Activated naive CD8-positive, alpha-beta T cell (primary cell): ENCODE measurements at regions not wholly inside any gene's neighbourhood (a gene's known extent, or its start where the extent isn't known, plus 50 kb on each side); places are given as distances from the start of the nearest gene placed in this dataset.

Experiments used
- H3K27ac Mint-ChIP-seq: one replicate; pipeline ENCODE4 v1.8.0; 2021; ENCODE audit warnings: mixed read lengths
- H3K27me3 Mint-ChIP-seq: one replicate; pipeline ENCODE4 v1.8.0; 2021; ENCODE audit warnings: mixed read lengths
- H3K36me3 Mint-ChIP-seq: one replicate; pipeline ENCODE4 v1.8.0; 2021; ENCODE audit warnings: mixed read lengths
- H3K4me1 Mint-ChIP-seq: one replicate; pipeline ENCODE4 v1.8.0; 2021; ENCODE audit warnings: low read depth, mixed read lengths
- H3K4me3 Mint-ChIP-seq: one replicate; pipeline ENCODE4 v1.8.0; 2021; ENCODE audit warnings: mild to moderate bottlenecking, mixed read lengths
- H3K9me3 Mint-ChIP-seq: one replicate; pipeline ENCODE4 v1.8.0; 2021; ENCODE audit warnings: low read depth, mixed read lengths

DNA sequence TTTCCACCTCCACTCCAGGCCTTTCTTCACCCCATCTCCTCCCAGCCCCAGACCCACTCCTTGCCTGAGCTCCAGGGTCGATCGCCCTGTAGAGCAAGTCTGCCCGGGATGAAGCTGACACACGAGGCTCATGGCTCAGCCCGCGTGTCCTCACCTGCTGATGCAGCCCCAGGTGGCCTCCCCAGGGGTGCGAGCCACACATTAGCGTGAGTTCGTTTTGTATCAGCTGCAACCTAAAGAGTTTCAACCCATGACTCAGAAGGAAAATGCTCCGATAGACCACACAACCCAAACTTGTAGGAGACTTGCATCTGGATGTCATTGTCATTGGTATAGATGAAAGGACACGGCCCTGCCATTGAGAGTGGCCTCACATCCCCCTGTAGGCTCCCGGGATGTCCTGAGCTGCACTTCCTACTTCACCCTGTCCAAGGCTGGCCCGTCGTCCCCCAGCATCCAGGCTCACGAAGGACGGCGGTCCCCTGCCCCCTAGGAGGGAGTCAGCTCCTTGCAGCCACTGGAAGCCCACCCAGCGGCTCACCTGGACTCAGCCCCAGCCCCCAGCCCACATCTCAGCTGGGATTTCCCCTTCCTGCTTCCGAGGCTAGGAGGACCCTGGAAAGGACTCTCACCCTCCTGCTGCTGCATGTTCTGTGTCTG is 97.7 kb downstream of the HTR5A start:
- Mint-ChIP-seq H3K9me3 (no peaks in the 10 kb centered on the region), H3K4me1 (no peaks in the 10 kb centered on the region), H3K36me3 (no peaks in the 10 kb centered on the region), H3K27ac (no peak overlapping the region), H3K4me3 (no peak overlapping the region), H3K27me3 (peaks cover 8% of the 10 kb centered on the region)

DNA sequence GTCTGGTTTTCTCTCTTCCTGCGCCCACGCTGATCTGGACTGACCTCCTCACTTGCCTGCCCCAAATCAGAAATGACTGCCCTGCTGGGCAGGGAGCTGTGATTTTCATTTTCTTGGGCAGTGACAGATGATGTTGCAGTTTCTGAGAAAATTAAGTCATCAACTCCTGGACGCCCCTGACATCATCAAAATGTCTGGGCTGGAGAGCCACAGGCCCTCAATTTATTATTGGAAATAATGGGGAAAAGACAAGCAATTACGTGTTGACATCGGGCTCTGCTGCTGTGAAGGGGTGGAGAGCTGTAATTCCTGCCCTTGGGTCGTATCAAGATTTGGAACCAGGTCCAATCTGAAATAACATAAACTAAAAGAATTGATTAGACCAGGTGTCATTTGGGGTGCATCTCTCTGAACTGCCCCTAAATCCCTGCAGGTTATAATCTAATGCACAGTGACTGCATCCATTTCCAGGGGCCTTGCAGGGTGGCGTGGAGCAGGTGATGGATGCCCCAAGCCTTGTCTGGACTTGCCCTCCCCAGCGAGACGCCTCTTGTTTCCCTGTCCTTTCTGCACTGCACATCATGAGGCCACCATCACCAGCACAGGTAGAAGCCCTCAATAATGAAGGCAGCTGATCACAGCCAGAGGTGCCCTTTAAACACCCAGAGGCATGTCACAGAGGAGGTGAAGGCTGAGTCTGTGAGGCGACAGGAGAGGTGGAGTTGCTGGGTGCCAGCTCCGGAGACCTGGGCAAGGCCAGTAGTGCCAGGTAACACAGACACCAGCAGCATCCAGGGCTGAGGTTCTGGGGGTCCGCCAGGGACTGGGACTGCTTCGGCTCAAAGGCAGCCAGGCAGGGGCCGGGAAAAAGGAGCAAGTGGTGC is 98.7 kb downstream of the HTR5A start:
- Mint-ChIP-seq H3K36me3 (no peaks in the 10 kb centered on the region), H3K27ac (no peak overlapping the region), H3K4me3 (no peak overlapping the region), H3K4me1 (no peaks in the 10 kb centered on the region), H3K9me3 (no peaks in the 10 kb centered on the region), H3K27me3 (peaks cover 8% of the 10 kb centered on the region)

DNA sequence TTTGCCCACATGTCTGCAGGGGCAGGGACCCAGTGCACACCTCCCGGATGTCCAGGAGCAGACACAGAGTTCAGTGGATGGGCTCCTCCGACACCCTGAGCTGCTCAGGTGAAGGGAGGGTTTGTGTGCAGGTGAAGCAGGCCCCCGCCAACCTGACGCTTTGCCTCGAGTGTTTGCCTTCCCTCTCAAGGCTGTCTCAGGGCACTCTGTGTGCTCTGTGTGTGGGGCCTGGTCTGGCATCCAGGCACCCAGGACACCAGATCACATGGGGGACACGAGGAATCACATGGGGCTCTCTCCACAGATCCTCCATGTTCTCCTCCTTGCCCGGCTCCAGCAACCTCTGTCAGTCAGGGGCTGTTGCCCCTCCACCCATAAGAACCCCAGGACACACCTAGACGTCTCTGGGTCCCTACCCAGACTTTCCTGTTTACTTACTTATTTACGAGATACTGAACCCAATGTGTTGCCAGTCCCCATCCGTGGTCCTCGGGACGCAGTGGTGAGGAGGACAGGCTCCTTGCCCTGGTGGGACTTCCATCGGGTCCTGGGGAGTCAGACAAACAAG is 99.5 kb downstream of the HTR5A start:
- Mint-ChIP-seq H3K36me3 (no peaks in the 10 kb centered on the region), H3K4me3 (no peak overlapping the region), H3K27ac (no peak overlapping the region), H3K4me1 (no peaks in the 10 kb centered on the region), H3K9me3 (no peaks in the 10 kb centered on the region), H3K27me3 (peaks cover 8% of the 10 kb centered on the region)

DNA sequence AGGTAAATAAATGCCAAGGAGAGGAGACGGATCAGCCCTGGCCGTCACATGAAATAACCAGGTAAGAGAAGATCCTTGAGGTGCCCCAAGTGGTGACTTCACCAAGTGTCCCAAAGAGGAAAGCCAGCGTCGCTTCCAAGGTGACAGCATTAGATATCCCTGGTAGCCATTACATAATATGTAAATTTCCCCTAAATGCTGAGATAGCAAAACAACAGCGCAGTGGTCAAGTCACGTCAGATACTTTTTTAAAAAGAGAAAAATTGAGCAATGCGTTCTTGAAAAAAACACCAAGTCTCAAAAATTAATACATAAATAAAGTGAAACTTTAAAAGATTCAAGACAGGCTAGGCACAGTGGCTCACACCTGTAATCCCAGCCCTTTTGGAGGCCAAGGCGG is 100.2 kb downstream of the HTR5A start:
- Mint-ChIP-seq H3K4me1 (no peaks in the 10 kb centered on the region), H3K36me3 (no peaks in the 10 kb centered on the region), H3K27me3 (peaks cover 8% of the 10 kb centered on the region), H3K27ac (no peak overlapping the region), H3K9me3 (no peaks in the 10 kb centered on the region), H3K4me3 (no peak overlapping the region)

DNA sequence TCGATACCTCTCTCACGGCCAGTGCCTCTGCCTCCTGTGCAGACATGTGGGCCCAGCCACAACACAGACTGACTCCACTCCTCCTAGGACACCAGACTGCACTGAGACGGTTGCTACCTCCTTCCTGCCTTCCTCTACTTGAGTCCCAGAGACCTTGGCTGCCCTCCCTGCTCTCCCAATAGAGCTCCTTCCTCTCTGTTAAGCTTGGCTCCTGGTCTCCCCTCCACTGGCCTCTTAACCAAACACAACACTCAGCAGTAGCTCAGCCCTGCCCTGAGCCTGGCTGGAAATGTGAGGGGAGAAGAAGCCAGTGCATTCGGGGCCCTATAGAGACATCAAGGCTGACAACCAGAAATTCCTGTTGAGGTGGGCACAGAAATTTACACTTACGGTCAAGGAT is 102.0 kb downstream of the HTR5A start:
- no peak overlapping the region for H3K4me3 Mint-ChIP-seq
- H3K36me3 Mint-ChIP-seq: no peaks in the 10 kb centered on the region
- H3K27me3 Mint-ChIP-seq: peaks cover 8% of the 10 kb centered on the region
- peaks cover 3% of the 10 kb centered on the region for H3K9me3 Mint-ChIP-seq
- H3K27ac Mint-ChIP-seq: no peak overlapping the region
- no peaks in the 10 kb centered on the region for H3K4me1 Mint-ChIP-seq

DNA sequence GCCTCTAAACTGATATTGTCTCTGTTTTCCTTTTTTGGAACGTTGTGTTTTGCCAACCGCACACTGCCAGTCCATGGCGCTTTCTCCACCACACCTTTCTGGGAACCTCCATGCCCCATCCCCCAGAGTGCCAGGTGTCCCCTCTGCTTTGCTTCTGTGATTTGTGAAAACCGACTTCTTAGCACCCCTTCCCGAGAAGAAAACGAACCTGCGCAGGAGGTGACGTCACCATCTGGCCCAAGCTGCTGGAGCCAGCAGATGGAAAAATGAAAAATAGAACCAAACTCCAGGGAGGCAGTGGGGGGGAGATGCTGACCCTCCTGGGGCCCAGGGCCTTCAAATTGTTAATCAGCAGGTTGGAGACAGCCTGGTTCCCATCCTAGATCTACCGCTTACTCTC is 103.8 kb downstream of the HTR5A start:
- Mint-ChIP-seq H3K36me3 (no peaks in the 10 kb centered on the region), H3K9me3 (peaks cover 3% of the 10 kb centered on the region), H3K4me3 (no peak overlapping the region), H3K27me3 (peaks cover 6% of the 10 kb centered on the region), H3K27ac (no peak overlapping the region), H3K4me1 (no peaks in the 10 kb centered on the region)

DNA sequence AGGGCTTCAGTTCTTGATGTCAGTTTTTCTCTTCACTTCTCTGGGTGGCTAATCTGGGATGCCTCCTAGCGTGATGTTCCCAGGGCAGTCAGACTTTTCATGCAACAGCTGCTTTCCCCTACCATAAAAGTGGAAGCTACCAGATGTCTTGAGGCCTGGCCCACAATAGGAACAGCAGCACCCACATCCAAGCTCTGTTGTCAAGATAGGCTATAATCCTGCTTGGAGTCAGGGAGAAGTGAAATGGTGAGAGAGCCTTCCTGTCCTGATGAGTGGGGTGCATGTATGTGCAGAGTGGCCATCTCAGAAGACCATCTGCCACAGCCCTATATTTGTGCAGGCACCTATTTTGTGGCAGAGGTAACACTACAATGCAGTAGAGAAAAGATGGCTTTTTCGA is 108.0 kb downstream of the HTR5A start:
- Mint-ChIP-seq H3K4me3 (no peak overlapping the region), H3K36me3 (no peaks in the 10 kb centered on the region), H3K9me3 (peaks cover 3% of the 10 kb centered on the region), H3K4me1 (no peaks in the 10 kb centered on the region), H3K27ac (no peak overlapping the region), H3K27me3 (peaks cover 2% of the 10 kb centered on the region)

DNA sequence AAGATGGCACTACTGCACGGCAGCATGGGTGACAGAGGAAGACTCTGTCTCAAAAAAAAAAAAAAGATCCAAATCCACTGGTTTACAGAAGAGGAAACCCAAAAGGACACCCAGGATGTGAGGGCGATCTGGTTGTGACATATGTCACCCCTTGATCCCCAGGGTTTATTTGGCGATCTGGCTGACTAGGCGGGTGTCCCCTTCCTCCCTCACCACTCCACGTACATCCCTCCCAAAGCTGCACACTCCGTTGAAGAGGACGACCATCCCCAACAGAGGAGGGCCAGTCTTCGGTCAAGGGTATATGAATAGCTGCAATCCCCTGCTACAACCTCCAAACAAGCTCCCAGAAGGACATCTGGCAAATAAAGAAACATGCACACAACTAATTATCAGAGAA is 111.6 kb downstream of the HTR5A start:
- H3K27ac Mint-ChIP-seq: no peak overlapping the region
- H3K9me3 Mint-ChIP-seq: peaks cover 8% of the 10 kb centered on the region
- H3K4me3 Mint-ChIP-seq: no peak overlapping the region
- H3K4me1 Mint-ChIP-seq: no peaks in the 10 kb centered on the region
- H3K27me3 Mint-ChIP-seq: peaks cover 7% of the 10 kb centered on the region
- peaks cover 10% of the 10 kb centered on the region for H3K36me3 Mint-ChIP-seq

DNA sequence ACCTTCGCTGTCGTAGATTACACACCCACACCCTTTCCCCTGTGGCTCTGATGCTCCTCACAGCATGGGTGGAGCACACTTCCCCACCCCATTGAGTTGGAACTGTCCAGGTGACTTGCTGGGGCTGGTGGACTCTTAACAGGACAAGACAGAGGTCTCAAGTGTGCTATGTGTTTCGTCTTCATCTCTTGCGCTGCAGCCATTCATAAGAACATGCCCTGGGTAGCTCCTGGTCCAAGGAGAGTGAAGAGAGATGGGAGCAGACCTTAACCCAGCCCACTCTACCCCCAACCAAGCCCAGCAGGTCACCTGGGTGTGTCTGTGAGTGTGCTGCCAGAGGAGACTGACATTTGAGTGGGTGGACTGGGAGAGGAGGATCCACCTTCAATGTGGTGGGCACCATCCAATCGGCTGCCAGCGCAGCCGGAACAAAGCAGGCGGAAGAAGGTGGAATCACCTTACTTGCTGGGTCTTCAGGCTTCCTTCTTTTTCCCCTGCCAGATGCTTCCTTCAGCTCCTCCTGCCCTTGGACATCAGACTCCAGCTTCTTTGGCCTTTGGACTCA is 112.4 kb downstream of the HTR5A start:
- Mint-ChIP-seq H3K36me3 (peaks cover 10% of the 10 kb centered on the region), H3K27ac (no peak overlapping the region), H3K9me3 (peaks cover 8% of the 10 kb centered on the region), H3K27me3 (peaks cover 7% of the 10 kb centered on the region), H3K4me1 (no peaks in the 10 kb centered on the region), H3K4me3 (no peak overlapping the region)

DNA sequence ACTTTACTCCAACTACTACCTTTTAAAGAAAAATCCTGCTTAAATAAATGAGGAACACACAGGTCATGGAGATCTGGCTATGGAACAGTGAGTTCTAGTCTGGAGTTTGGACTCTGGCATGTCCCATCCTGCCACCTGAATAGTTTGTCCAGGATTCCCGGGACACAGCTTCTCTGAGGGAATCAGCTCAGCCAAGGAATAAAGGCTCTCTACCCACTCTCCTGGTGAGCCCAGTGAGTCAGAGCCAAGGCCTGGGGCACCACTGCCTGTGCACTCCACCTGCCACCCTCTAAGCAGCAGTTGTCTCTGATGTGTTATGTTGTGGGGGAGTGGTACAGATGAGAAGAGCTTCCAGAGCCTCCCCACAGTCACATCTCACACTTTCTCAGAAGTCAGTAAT is 113.5 kb downstream of the HTR5A start:
- Mint-ChIP-seq H3K9me3 (peaks cover 8% of the 10 kb centered on the region), H3K27ac (no peak overlapping the region), H3K36me3 (peaks cover 10% of the 10 kb centered on the region), H3K4me1 (peaks cover 4% of the 10 kb centered on the region), H3K27me3 (peaks cover 9% of the 10 kb centered on the region), H3K4me3 (no peak overlapping the region)

DNA sequence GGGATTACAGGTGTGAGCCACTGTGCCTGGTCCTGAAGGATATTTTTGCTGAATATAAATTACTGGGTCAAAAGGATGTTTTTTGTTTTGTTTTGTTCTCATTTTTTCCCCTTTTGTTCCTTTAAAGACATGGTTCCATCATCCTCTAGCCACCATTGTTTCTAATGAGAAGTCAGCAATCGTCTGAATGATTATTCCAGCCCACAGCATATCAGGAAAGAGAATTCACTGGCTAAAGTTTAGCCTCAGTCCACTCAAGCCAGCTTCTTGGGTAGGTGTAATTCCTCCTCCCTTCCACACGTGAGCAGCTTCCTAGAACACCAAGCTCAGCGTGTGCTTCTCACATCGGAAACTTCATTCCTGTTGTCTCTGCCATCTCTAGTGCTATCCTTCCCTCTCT is 112.8 kb upstream of the INSIG1 start:
- no peak overlapping the region for H3K4me3 Mint-ChIP-seq
- H3K36me3 Mint-ChIP-seq: peaks cover 10% of the 10 kb centered on the region
- H3K27ac Mint-ChIP-seq: no peak overlapping the region
- H3K27me3 Mint-ChIP-seq: peaks cover 9% of the 10 kb centered on the region
- peaks cover 4% of the 10 kb centered on the region for H3K4me1 Mint-ChIP-seq
- peaks cover 8% of the 10 kb centered on the region for H3K9me3 Mint-ChIP-seq

DNA sequence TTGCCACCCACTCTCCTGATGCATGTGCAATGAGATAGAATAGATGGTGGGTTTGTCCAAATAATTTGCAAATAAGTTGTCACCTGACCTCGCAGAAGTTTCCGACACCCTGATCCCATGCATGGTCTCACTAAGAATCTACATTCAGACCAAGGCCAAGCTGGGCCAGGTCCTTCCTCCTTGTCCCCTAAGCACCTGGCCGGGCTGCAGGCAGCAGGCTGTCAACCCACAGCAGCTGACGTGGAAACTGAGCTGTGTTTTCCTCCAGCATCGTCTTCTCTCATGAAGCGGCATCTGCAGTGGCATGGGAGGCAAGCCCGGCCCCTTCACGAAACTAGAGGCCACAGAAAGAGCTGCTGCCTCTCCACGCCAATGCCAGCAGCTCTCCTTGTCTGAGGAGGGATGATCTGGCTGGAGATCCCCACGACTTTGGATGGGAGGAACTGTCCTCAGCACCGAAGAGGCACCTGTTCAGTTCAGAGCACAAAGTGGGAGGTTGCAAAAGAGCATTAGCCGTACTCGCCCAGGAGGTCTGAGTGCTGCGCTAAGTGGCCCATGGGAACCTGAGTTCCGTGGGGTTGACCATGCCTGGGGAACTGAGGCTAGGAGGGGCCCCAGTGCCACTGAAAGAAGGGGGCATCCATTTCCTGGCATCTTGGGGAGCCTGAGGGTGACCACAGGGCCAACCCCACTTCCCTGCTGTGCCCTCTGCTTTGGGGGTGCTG is 110.5 kb upstream of the INSIG1 start:
- Mint-ChIP-seq H3K9me3 (peaks cover 8% of the 10 kb centered on the region), H3K36me3 (peaks cover 10% of the 10 kb centered on the region), H3K4me3 (no peak overlapping the region), H3K27me3 (peaks cover 9% of the 10 kb centered on the region), H3K4me1 (peaks cover 11% of the 10 kb centered on the region), H3K27ac (no peak overlapping the region)

DNA sequence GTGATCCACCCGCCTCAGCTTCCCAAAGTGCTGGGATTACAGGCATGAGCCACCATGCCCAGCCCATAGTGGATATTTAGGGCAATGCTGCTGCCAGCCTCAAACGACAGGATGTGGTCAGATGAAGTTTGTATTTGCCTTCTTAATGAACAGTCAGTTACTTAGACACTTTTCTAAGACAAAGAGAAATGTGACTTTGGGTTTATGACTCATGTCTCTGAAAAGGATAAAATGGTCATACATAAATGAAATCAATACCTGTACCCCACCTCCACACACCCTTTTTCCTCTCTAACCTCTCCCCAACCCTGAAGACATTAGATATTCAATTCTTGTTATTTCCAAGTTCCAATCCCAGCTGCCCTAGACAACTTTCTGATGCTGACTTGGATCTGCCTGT is 109.3 kb upstream of the INSIG1 start:
- peaks cover 7% of the 10 kb centered on the region for H3K27me3 Mint-ChIP-seq
- H3K4me3 Mint-ChIP-seq: no peak overlapping the region
- peaks cover 10% of the 10 kb centered on the region for H3K36me3 Mint-ChIP-seq
- H3K9me3 Mint-ChIP-seq: peaks cover 8% of the 10 kb centered on the region
- no peak overlapping the region for H3K27ac Mint-ChIP-seq
- peaks cover 14% of the 10 kb centered on the region for H3K4me1 Mint-ChIP-seq

DNA sequence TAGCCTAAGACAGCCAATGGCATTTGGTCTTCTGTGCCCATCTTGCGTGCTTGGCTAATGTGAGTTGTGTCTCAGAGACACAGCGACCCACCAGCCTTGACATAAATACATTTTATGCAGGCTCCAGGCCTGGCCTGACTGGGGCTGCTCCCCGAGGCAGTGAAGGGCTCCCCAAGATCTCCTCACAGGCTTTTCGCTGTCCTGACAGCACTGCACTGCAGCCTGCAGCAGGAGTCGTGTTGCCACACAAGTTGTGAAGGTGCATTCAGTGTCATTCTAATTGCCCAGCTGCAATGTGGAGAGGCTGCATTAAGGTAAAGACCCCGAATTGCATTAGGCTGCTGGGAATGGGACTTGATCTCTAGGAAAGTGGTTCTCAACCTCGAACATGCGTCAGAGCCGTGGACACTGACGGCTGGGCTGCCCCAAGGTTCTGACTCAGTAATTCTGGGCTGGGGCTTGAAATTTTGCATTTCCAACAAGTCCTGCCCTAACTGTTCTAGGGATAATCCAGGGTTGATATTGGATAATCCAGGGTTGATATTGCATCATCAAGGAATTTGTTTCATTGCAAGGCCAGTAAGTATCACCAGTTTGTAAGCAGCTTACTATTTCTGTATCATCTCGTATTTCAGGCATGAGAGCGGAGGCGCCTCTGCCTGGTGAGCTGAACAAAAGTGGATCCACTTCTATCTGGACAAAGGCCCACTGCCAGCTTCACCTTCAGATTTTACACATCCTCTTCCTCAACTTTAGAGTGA is 108.7 kb upstream of the INSIG1 start:
- H3K9me3 Mint-ChIP-seq: peaks cover 8% of the 10 kb centered on the region
- H3K27me3 Mint-ChIP-seq: peaks cover 7% of the 10 kb centered on the region
- peaks cover 14% of the 10 kb centered on the region for H3K4me1 Mint-ChIP-seq
- H3K4me3 Mint-ChIP-seq: no peak overlapping the region
- no peak overlapping the region for H3K27ac Mint-ChIP-seq
- H3K36me3 Mint-ChIP-seq: peaks cover 10% of the 10 kb centered on the region
